ENCODE measurements at regions not wholly inside any gene's neighbourhood (a gene's known extent, or its start where the extent isn't known, plus 50 kb on each side); places are given as distances from the start of the nearest gene placed in this dataset.

- TF ChIP-seq, protein P1, sequence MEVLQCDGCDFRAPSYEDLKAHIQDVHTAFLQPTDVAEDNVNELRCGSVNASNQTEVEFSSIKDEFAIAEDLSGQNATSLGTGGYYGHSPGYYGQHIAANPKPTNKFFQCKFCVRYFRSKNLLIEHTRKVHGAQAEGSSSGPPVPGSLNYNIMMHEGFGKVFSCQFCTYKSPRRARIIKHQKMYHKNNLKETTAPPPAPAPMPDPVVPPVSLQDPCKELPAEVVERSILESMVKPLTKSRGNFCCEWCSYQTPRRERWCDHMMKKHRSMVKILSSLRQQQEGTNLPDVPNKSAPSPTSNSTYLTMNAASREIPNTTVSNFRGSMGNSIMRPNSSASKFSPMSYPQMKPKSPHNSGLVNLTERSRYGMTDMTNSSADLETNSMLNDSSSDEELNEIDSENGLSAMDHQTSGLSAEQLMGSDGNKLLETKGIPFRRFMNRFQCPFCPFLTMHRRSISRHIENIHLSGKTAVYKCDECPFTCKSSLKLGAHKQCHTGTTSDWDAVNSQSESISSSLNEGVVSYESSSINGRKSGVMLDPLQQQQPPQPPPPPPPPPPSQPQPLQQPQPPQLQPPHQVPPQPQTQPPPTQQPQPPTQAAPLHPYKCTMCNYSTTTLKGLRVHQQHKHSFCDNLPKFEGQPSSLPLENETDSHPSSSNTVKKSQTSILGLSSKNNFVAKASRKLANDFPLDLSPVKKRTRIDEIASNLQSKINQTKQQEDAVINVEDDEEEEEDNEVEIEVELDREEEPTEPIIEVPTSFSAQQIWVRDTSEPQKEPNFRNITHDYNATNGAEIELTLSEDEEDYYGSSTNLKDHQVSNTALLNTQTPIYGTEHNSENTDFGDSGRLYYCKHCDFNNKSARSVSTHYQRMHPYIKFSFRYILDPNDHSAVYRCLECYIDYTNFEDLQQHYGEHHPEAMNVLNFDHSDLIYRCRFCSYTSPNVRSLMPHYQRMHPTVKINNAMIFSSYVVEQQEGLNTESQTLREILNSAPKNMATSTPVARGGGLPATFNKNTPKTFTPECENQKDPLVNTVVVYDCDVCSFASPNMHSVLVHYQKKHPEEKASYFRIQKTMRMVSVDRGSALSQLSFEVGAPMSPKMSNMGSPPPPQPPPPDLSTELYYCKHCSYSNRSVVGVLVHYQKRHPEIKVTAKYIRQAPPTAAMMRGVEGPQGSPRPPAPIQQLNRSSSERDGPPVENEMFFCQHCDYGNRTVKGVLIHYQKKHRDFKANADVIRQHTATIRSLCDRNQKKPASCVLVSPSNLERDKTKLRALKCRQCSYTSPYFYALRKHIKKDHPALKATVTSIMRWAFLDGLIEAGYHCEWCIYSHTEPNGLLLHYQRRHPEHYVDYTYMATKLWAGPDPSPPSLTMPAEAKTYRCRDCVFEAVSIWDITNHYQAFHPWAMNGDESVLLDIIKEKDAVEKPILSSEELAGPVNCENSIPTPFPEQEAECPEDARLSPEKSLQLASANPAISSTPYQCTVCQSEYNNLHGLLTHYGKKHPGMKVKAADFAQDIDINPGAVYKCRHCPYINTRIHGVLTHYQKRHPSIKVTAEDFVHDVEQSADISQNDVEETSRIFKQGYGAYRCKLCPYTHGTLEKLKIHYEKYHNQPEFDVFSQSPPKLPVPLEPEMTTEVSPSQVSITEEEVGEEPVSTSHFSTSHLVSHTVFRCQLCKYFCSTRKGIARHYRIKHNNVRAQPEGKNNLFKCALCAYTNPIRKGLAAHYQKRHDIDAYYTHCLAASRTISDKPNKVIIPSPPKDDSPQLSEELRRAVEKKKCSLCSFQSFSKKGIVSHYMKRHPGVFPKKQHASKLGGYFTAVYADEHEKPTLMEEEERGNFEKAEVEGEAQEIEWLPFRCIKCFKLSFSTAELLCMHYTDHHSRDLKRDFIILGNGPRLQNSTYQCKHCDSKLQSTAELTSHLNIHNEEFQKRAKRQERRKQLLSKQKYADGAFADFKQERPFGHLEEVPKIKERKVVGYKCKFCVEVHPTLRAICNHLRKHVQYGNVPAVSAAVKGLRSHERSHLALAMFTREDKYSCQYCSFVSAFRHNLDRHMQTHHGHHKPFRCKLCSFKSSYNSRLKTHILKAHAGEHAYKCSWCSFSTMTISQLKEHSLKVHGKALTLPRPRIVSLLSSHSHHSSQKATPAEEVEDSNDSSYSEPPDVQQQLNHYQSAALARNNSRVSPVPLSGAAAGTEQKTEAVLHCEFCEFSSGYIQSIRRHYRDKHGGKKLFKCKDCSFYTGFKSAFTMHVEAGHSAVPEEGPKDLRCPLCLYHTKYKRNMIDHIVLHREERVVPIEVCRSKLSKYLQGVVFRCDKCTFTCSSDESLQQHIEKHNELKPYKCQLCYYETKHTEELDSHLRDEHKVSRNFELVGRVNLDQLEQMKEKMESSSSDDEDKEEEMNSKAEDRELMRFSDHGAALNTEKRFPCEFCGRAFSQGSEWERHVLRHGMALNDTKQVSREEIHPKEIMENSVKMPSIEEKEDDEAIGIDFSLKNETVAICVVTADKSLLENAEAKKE (CRISPR knock-in tag; IDR thresholded peaks at IDR 0.05), result no peak
- TF ChIP-seq ZNF331 (CRISPR knock-in tag; IDR thresholded peaks at IDR 0.05; ENCODE audit: low read depth) (no peak), ETS1 (IDR thresholded peaks at IDR 0.05) (no peak), CREB1 (CRISPR knock-in tag; IDR thresholded peaks at IDR 0.05; ENCODE audit: low read depth) (no peak), EZH2phosphoT487 (IDR thresholded peaks at IDR 0.05; ENCODE audit: unreplicated experiment) (no peak), NANOG (IDR thresholded peaks at IDR 0.05; ENCODE audit: borderline replicate concordance) (no peak), EZH2 (IDR thresholded peaks at IDR 0.05; ENCODE audit: low read depth, unreplicated experiment) (no peak)
Measured at GRCh38 chr10:124155781-124156435, 62.5 kb upstream of the CHST15 start (continued).
